Frontal cortex (tissue), 3 donors: ENCODE measurements at regions not wholly inside any gene's neighbourhood (a gene's known extent, or its start where the extent isn't known, plus 50 kb on each side); places are given as distances from the start of the nearest gene placed in this dataset.
A peak's percentile ranks its signal among the peaks of the same experiment; 100 is the strongest.
"Not testable (repeated sequence)": the region's sequence is repeated elsewhere in the genome, so short reads cannot be mapped to it uniquely, and the experiment has no call there.

ENCODE experiments used
- DNase-seq, 2 donors: peaks; one replicate each; pipeline ENCODE4 v3.0.0; 2012; ENCODE audit warnings: low spot score in 2 of 2
- FAIRE-seq: peaks from 2 replicates; lab custom pipeline; 2012; peaks lifted over from hg19 to GRCh38; lab: Jason Lieb, UNC
- donor health status: control.
- donor health status: control.
- donor health status: control.

GRCh38 chr7:86214734-86215133, 429.0 kb upstream of the GRM3 start:
- DNase-seq (no peak), FAIRE-seq (no peak)

DNA sequence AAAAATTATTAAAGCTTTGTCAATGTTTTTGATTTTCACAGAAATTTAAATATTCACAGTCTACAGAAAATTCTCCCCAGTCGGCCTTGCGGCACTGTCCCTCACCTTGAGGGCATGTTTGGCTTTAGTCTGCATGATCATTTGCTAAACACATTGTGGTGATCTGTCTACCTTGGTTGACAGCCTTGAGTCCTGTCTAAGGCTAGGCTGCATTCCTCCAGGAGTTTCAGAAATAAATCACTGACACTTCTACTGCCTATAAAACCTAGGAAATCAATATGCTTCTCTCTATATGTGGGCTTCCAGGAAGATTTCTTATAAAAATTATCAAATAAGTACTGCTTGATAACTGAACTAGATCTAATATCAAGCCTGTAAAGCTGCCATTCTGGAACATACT, 430.7 kb upstream of the GRM3 start:
- FAIRE-seq, result no peak
- no peak for DNase-seq

DNA sequence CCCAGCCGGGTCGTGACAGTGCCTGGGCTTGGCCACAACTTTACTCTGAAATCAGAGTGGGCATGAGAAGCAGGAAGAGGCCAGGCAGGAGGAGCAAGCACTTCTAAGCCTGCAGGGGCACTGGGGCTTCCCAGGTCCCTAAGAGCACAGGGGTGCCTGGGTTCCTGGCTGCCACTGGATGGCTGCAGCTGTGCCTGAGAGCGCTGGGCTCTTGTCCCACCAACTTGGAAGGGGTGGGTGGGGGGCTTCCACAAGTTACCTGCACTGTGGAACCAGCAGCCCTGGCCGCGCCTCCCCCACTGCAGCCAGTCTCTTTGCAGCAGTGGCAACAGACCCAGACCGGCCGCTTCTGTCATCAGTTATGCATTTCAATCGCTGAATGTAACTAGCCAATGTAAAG, 434.7 kb upstream of the GRM3 start:
- no peak for FAIRE-seq
- DNase-seq, result no peak

- FAIRE-seq (no peak), DNase-seq (no peak)
These were observed 436.0 kb upstream of the GRM3 start for GRCh38 chr7:86207740-86208139.

- DNase-seq (no peak), FAIRE-seq (no peak)
These were observed 440.9 kb upstream of the GRM3 start for GRCh38 chr7:86202833-86203232.

- DNase-seq (no peak), FAIRE-seq (no peak)
These were observed 441.9 kb upstream of the GRM3 start for GRCh38 chr7:86201767-86202166.

GRCh38 chr7:86199881-86200614, 443.7 kb upstream of the GRM3 start:
- FAIRE-seq (no peak), DNase-seq (no peak)

DNA sequence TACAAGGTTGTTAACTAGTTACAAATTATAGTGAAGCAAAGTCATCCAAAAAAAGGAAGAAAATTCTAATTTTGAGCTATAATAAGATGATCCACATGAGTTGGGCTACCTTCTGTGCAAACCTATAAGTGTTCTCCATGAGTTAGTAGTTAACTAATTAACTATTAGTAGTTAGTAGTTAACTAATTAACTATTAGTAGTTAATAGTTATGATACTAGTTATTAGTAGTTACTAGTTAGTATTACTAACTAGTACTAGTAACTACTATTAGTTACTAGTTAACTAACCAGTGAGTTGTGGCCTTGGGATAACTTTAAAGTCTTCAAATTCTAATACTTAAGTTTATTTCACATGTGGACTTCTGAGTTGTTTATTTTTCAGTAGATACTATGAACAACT, 453.4 kb upstream of the GRM3 start:
- peak; percentile 36 for FAIRE-seq
- DNase-seq, result no peak

DNA sequence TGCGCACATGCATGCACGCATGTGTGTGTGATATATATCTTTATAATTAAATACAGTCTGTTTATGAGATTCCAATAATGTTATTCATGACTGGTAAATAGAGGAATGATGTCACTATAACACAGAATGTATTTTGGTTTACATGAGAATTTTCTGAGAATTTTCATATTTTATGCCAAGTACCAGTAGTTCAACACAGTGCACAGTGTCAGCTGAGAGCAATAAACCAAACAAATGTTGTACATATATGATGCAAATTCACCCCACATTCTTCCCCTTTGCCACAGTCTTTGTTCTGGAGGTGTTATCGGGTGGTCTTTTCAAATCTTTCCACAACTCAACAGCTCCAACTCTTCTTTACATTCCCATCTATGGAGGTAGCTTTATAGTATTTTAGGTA, 462.2 kb upstream of the GRM3 start:
- FAIRE-seq (no peak), DNase-seq (no peak)

DNA sequence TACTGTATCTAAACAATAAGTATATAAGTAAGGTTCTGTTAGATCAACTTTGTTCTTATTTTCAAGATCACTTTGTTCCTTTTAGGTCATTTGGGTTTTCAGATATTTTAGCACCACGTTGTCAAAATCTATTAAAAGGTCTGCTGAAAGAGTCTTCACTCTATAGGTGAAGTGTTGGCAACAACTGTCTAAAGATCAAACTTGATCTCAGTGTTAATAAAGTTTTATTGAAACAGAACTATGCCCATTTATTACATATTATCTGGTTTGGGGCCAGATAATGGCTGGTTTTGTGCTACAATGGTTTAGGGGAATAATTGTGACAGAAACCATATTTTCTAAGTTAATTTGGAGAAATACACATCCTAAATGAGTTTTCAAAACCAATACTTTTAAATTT, 478.9 kb upstream of the GRM3 start:
- FAIRE-seq (no peak), DNase-seq (no peak)

DNA sequence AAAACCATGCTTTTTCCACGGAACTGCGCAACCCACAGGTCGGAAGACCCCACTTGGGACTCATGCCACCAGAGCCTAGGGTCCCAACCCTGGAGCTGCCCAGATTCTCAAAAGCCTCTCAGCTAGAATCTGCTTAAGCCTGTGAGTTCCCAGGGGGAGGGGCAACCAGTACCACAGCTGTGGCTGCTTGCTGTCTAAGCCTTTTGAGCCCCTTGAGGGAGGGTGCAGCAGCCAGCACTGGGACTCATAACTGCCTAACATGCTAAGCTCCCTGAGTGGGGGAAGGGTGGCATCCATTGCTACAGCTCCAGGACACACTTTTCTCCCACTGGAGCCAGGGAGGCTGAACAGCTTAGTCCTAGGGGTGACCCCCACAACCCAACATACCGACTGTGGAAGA, 485.6 kb upstream of the GRM3 start:
- DNase-seq (no peak), FAIRE-seq (no peak)

GRCh38 chr7:86155623-86156022, 488.1 kb upstream of the GRM3 start:
- no peak for DNase-seq
- FAIRE-seq, result no peak

DNA sequence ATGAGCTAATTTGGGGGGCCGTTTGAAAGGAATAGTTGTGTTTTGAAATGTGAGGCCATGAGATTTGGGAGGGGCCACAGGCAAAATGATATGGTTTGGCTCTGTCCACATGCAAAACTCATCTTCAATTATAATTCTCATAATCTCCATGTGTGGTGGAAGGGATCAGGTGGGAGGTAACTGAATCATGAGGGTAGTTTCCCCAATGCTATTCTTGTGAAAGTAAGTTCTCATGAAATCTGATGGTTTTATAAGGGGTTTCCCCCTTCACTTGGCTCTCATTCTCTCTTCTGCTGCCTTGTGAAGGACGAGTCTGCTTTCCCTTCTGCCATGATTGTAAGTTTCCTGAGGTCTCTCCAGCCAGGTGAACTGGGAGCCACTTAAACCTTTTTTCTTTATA, 490.8 kb upstream of the GRM3 start:
- FAIRE-seq, result no peak

GRCh38 chr7:86149024-86149665, 494.6 kb upstream of the GRM3 start:
- DNase-seq, result no peak

More for the DNA sequence above, 490.8 kb upstream of the GRM3 start:
- DNase-seq, result no peak

DNA sequence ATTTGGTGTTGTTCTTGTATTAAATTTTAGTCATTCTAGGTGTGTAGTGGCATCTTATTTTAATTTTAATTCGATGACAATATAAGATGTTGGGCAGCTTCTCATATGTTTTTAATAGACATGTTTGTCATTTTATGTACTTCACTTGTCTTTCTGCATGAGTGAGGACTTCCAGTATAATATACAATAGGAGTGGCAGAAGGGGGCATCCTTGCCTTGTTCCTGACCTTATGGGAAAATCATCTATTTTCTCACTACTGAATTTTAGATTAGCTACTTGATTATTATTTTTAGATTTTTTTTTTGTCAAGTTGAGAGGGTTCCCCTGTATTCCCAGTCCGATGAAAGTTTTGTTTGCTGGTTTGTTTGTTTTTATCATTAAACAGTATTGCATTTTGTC, 495.2 kb upstream of the GRM3 start:
- FAIRE-seq (no peak), DNase-seq (no peak)

More at GRCh38 chr7:86149024-86149665, 494.6 kb upstream of the GRM3 start:
- FAIRE-seq, result no peak

GRCh38 chr7:86137343-86137742, 506.4 kb upstream of the GRM3 start:
- DNase-seq (no peak), FAIRE-seq (no peak)

DNA sequence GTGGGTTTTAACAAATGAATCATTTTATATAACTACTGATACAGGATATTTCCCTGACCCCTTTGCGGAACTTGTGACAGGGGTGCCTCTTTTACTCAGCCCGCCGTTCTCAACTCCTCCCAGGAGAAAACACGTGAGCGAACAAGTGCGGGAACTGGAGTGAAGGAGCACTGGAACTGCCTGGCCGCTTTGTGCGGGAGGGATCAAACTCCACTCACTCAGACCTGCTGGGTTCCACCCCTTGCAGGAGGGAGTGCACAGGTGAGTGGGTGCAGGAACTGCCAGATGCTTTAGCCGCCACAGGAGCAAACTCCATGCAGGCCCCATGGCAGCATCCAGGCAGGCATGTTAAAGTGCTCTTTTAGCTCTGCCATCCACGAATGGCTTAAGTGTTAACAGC, 513.4 kb upstream of the GRM3 start:
- DNase-seq (no peak), FAIRE-seq (no peak)

DNA sequence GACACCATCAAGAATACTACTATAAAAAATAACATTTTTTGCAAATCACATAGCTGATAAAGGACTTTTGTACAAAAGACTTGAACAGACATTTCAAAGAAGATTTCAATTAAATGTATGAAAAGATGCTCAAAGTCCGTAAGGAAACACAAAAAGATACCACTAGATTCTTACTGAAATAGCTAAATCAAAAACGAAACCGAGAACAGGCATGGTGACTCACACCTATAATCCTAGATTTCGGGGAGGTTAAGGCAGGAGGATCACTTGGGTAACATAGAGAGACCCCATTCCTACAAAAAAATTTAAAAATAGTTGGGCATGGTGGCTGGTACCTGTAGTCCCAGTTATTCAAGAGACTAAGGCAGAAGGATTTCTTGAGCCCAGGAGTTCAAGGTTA, 520.2 kb upstream of the GRM3 start:
- no peak for DNase-seq
- FAIRE-seq, result no peak

DNA sequence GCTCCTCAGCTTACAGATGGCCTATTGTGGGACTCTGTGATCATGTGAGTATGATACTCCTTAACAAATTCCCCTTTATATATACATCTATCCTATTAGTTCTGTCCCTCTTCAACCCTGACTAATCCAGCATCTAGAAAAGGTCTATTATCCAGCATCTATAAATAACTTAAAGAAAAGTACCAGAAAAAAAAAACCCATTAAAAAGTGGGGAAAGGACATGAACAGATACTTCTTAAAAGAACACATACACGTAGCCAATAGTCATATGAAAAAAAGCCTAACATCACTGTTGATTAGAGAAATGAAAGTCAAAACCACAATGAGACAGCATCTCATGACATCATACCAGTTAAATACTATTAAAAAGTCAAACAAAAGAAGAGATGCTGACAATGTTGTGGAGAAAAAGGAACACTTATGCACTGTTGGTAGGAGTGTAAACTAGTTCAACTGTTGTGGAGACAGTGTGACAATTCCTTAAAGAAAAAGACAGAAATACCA, 549.5 kb upstream of the GRM3 start:
- FAIRE-seq (no peak), DNase-seq (no peak)

- FAIRE-seq (no peak), DNase-seq (no peak)
These were observed 552.3 kb upstream of the GRM3 start for GRCh38 chr7:86091369-86091768.

DNA sequence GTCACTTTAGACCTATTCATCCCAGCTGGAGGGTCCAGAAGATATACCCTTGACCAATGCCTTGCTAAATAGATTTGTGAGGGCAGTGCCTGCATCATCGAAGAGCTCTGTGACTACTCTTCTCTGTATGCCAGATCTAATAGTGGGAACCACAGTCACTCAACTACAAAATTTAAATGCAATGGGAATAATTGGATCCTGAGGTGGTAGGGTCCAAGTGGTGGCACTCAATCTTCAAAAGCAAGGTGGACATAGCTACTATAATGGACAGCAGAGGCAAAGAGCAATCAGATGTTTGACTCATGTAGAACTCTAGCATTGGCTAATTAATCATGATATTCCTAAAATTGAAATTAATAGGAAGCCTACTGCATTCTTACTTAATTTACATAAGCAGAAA, 554.3 kb upstream of the GRM3 start:
- DNase-seq, result no peak
- no peak for FAIRE-seq

GRCh38 chr7:86064572-86064971, 579.1 kb upstream of the GRM3 start:
- DNase-seq, FAIRE-seq: not testable (repeated sequence)
